GM18520 (cell line): ENCODE measurements at regions not wholly inside any gene's neighbourhood (a gene's known extent, or its start where the extent isn't known, plus 50 kb on each side); places are given as distances from the start of the nearest gene placed in this dataset.

ENCODE experiments used
- ATAC-seq: cut with Tn5 transposase; IDR thresholded peaks from one replicate; pipeline ENCODE4 v1.9.1; 2021; ENCODE audit not compliant: unreplicated experiment

GRCh38 chr11:123378096-123378495 lies 52.0 kb upstream of the GRAMD1B start:
- no peak for ATAC-seq

GRCh38 chr11:123377355-123377754 lies 52.7 kb upstream of the GRAMD1B start:
- no peak for ATAC-seq

GRCh38 chr11:123375832-123376231 lies 54.2 kb upstream of the GRAMD1B start:
- ATAC-seq, result no peak

- no peak for ATAC-seq
Measured at GRCh38 chr11:123374622-123374968, 55.5 kb upstream of the GRAMD1B start.

GRCh38 chr11:123373754-123374621 lies 56.1 kb upstream of the GRAMD1B start:
- ATAC-seq, result no peak

- no peak for ATAC-seq
Measured at GRCh38 chr11:123371506-123372297, 58.4 kb upstream of the GRAMD1B start.

GRCh38 chr11:123366924-123367323 lies 63.1 kb upstream of the GRAMD1B start:
- no peak for ATAC-seq

- ATAC-seq, result no peak
Measured at GRCh38 chr11:123365955-123366354, 64.1 kb upstream of the GRAMD1B start.

- no peak for ATAC-seq
Measured at GRCh38 chr11:123364080-123364479, 66.0 kb upstream of the GRAMD1B start.

- no peak for ATAC-seq
Measured at GRCh38 chr11:123363556-123363955, 66.5 kb upstream of the GRAMD1B start.

GRCh38 chr11:123362941-123363340 lies 67.1 kb upstream of the GRAMD1B start:
- no peak for ATAC-seq

- no peak for ATAC-seq
Measured at GRCh38 chr11:123362186-123362585, 67.9 kb upstream of the GRAMD1B start.

- no peak for ATAC-seq
Measured at GRCh38 chr11:123361110-123361509, 69.0 kb upstream of the GRAMD1B start.

GRCh38 chr11:123360267-123360936 lies 69.7 kb upstream of the GRAMD1B start:
- ATAC-seq, result no peak

GRCh38 chr11:123357990-123358827 lies 71.9 kb upstream of the GRAMD1B start:
- ATAC-seq, result no peak

- ATAC-seq, result no peak
Measured at GRCh38 chr11:123357353-123357989, 72.6 kb upstream of the GRAMD1B start.

- no peak for ATAC-seq
Measured at GRCh38 chr11:123356539-123356938, 73.5 kb upstream of the GRAMD1B start.

- no peak for ATAC-seq
Measured at GRCh38 chr11:123354371-123354975, 75.6 kb upstream of the GRAMD1B start.

- no peak for ATAC-seq
Measured at GRCh38 chr11:123351375-123351774, 78.7 kb upstream of the GRAMD1B start.

- no peak for ATAC-seq
Measured at GRCh38 chr11:123349382-123349781, 80.7 kb upstream of the GRAMD1B start.
